NCI-H524 treated with DMSO at 0.1 percent for 48 hours (cell line): ENCODE measurements at regions not wholly inside any gene's neighbourhood (a gene's known extent, or its start where the extent isn't known, plus 50 kb on each side); places are given as distances from the start of the nearest gene placed in this dataset.

Source experiments
- DNase-seq: peaks from one replicate; lab custom pipeline; 2025; lab: John Stamatoyannopoulos, UW

DNA sequence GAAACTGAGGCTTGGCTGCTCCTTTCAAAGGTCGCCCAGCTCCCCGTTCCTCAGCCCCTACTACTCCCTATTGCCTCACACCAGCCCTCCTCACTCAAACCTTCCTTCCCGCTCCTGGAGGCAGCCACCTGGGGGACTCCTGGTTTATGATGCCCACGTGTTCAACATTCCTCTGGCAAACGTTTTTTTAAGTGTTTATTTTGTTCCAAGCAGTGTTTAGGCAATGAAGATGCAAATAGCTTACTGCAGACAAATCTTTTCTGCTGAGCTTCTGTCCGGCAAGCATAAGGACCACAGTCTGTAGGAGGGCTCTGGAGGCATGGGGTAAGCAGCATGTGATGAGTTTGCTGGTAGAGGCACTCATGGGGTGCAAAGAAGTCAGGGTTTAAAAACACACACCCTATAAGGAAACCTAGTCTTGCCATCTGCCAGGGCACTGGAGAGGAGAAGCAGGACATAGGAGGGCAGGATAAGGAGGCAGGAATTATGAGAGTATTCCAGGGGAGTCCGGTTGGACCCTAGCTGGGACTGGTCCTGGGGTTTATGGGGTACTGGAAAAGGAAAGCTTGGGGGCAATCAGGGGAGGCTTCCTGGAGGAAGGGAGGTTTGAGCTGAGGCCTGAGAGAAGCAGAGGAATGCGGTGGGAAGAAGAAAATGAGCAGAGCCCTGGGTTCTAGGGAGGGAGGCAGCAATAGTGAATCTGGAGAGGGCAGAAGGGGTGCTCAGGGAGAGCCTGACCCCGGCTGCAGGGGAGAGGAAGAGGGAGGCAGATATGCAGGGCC, 123.3 kb downstream of the NCOR2 start:
- no peak for DNase-seq

DNA sequence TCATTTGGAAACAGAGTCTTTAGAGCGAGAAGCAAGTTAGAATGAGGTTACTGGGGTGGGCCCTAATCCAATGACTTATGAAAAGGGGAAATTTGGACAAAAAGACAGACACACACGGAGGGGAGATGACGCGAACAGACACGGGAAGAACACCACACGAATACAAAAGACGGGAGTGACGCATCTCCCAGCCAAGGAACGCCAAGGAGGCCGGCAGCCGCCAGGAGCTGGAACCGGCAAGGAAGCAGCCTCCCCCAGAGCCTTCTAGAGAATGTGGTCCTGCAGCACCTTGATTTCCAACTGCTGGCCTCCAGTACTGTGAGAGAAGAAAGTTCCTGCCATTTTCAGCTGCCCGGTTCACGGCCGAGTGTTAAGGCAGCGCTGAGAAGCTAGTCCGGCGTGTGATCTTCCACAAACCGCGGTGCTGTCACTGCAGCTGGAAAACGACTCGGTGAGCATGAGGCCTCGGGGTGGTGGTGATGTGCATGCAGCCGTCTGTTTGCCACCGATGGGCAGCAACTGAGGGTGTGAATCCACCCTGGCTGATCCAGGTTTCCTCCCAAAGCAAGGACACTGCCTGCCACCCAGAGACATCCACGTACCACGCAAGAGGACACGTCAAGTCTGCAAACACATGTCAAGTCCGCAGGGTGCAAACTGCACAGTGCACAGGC, 124.5 kb downstream of the NCOR2 start:
- no peak for DNase-seq

DNA sequence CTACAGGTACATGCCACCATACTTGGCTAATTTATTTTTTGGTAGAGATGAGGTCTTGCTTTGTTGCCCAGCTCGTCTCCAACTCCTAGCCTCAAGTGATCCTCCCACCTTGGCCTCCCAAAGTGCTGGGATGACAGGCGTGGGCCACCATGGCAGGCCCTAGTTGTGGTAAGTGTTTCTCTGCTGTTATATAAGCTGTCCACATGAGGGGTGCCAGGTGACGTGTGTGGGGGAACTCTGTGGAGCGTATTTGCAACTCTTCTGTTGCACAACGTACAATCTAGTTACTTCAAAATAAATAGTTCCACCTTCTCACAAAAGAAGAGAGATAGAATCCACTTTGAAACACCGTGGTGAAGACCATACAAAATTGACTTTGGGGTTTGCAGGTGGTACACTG, 125.1 kb downstream of the NCOR2 start:
- DNase-seq = no peak

GRCh38 chr12:124441443-124442194, 125.8 kb downstream of the NCOR2 start:
- no peak for DNase-seq

DNA sequence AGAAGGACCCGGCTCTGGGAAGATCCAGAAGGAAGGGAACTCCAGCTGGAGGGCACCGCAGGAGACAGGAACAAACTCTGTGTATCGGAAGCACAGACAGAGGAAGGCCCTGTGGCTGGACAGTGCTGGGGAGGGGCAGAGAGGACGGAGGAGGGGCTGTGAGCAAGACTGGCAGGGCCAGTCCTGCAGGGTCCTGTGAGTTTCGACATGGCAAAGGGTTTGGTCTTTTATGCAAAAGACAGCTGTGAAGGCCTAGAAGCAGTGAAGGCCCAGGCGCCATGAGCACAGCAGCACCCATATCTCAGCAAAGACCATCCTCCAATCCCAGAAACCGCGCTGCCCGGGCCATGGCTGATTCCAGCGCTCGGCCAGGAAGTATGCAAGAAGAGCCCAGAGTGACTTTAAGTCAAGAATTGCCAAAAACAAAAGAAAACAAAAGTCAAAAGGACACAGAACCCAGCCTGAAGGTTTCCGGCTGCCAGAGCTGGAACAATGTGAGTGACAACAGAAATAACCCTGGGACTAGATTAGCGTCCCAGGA, 126.5 kb downstream of the NCOR2 start:
- no peak for DNase-seq

GRCh38 chr12:124440031-124440626, 127.3 kb downstream of the NCOR2 start:
- DNase-seq = no peak

- DNase-seq = no peak
Observed at GRCh38 chr12:124438437-124439056, 128.9 kb downstream of the NCOR2 start.

DNA sequence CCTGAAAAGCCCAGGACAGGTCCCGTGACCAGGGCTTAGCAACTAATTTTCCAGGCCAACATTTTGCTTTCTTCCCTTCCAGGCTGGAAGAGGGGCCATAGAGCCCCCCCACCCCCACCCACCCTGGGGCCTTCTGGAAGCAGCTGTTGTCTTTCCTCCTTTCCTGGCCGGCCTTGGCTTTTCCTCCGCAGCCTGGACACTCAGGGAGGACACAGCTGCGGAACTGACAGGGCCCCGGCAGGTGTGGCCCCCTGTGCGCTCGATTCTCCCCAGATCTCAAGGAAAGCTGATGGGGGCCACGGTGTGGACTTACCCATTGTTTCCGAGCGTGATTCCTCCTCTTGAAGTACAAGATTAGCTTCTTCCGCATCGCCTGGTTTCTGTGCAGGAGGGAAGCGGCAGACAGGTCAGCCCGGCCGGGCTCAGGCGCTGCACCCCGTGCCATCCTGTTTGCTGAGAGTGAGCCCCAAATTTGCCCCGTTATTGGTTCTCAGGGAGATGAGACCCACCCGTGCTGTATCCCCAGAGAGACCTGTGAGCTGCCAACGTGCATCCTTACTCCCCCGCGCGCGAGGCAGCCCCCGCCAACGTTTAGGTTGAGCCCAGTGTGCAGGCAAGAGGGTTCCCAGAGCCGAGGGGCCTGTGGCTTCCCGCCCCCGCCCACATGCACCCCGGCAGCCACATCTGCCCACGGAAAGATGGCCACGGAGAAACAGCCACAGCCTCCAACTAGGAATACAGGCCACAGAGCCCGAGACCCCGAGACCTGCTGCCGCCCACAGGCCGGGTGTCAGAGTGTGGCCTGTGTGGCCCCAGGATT, 129.6 kb downstream of the NCOR2 start:
- DNase-seq = no peak

DNA sequence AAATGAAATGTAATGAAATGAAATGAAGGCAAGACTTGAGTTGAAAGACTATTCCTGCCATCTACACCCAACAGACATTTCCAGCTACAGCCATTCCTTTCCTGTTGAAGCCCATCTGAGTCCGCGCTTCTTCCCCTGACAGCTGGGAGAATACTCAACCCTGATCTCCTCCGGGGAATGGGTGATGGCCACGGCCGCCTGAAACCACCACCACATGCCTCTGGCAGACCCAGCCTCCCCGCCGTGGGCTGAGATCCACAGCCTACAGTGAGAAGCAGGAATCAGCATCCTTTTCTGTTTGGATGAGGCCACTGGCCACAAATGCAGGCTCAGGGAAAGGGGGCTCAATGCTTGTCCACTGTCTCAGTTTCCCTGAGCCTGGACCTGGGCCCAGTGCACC, 130.3 kb downstream of the NCOR2 start:
- no peak for DNase-seq

GRCh38 chr12:124436366-124436765, 131.0 kb downstream of the NCOR2 start:
- DNase-seq = no peak

DNA sequence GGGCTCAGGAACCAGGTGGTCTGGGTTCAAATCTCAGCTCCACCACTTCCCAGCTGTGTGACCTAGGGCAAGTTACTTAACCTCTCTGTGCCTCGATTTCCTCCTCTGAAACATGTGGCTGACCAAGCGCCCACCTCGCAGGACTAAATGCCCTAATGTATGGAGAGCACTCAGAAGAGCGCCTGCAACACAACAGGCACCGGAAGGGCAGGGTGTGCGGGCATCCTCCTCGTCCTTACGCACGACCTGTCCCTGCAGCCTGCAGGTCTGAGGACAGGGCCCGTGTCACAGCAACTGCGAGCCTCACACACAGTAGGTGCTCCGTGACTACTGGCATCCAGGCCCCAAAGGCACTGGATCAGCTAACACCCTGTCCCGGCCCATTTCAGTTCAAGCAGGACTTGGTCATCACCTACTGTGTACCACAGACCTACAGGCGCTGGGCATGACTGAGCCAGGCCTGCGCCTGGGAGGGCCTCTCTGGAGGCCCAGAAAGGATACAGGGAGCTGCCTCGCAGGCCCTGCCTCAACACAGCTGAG, 131.5 kb downstream of the NCOR2 start:
- no peak for DNase-seq

DNA sequence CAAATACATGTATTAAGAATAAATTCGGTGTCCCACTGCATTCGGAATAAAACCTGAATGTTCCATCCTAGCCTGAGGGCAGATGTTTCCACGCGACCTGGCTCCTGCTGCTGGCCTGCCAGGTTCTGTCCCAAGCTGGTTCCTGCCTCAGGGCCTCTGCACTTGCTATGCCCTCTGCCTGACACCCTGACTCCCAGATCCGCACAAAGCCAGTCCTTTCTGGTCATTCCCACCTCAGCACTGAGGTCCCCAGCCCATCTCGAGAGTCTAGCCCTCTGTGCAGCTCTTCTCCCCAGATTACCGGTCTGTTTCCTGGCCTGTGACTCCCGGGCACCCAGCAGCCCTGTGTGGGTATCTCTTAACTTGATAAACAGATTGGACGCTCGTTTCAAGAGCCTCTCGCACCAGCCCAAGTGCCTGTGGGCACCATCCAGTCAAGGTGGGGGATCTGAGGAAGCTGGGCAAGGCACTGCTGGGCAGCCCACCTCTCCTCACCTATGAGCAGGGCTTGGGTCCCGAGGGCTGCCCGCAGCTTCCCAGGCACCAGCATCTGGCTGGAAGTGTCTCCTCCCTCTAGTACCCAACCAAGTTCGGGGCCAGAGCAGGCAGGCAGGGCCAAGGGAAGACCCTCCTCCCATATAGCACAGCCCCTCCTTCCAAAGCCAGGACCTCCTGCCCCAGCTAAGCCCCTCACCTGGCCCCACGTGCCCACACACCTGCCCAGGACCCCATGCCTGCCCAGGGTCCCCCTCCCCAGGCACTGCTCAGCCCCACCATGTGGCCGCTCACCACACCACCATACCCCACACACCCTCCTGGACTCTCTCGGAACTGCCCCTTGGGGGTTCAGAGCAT, 132.2 kb downstream of the NCOR2 start:
- DNase-seq = no peak

- no peak for DNase-seq
Observed at GRCh38 chr12:124434354-124434753, 133.1 kb downstream of the NCOR2 start.

DNA sequence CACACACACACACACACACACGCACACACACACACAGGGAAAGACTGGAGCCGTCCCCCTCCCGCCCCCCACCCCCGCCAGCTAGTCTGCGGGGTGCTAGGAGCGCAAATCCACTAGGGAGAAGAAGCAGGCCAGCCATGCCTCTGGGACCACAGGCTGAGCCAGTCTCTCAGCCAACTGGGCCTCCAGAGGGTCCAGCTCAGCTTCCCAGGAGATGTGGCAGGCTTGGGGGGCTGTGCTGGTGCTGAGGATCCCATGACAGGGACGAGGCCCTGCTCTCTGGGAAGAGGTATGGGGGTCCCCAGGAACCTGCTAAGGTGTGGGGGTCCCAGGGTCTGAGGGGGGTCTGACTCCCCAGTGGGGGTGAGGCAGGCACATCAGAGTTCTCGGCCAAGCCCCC, 133.5 kb downstream of the NCOR2 start:
- DNase-seq = no peak

GRCh38 chr12:124433147-124433874, 134.1 kb downstream of the NCOR2 start:
- no peak for DNase-seq

- DNase-seq = no peak
Observed at GRCh38 chr12:124432376-124432775, 135.0 kb downstream of the NCOR2 start.

DNA sequence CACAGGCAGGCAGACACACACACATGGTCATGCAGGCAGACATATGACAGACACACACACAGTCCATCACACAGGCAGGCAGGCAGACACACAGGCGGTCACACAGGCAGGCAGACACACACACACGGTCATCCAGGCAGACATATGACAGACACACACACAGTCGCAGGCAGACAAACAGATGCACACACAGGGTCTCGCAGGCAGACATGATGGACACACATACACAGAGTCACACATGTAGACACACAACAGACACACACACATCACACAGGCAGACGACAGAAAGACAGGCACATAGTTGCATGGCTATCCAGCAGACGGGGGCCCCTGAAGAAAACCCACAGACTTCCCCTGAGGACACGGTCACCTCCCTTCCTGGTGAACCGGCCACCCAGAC, 135.4 kb downstream of the NCOR2 start:
- no peak for DNase-seq

- no peak for DNase-seq
Observed at GRCh38 chr12:124430491-124430890, 135.6 kb downstream of the RFLNA start.

- no peak for DNase-seq
Observed at GRCh38 chr12:124429535-124429934, 134.6 kb downstream of the RFLNA start.
